SK-N-SH (cell line): ENCODE measurements at regions not wholly inside any gene's neighbourhood (a gene's known extent, or its start where the extent isn't known, plus 50 kb on each side); places are given as distances from the start of the nearest gene placed in this dataset.

Experiments used
- CTCF ChIA-PET: fragments of 300-600, 350-600 bp; formaldehyde crosslinking; extraction: SDS; loops from one replicate; lab custom pipeline; 2021; lab: Yijun Ruan, JAX
- POLR2A ChIA-PET: fragments of 350-600 bp; sonication (Branson Sonifier 250); formaldehyde crosslinking; extraction: SDS; loops from one replicate; lab custom pipeline; 2020; ENCODE audit warnings: antibody characterized with exemption, inconsistent platforms; lab: Yijun Ruan, JAX
- DNase-seq: peaks from one replicate; pipeline ENCODE4 v3.0.0; 2012
- H2AFZ ChIP-seq: fragments of 200-600 bp; sonication (generic); 2 replicates; pipeline ENCODE4 v1.8.1; 2016; ENCODE audit warnings: antibody characterized with exemption, mild to moderate bottlenecking, low read depth
- H3F3A ChIP-seq: fragments of 200-600 bp; sonication (generic); replicated peaks from 2 replicates; pipeline ENCODE3; 2016; ENCODE audit warnings: antibody characterized with exemption, mild to moderate bottlenecking; ENCODE audit not compliant: insufficient read depth
- H3K27ac ChIP-seq, 2 experiments: fragments of 200-500 bp in 1 of 2; fragments of 200-600 bp in 1 of 2; sonication (Bioruptor generic) in 1 of 2; sonication (generic), shearing (Covaris generic) in 1 of 2; 2 replicates each; pipeline versions ENCODE4 v1.5.1 to v1.6.1; 2014 to 2016; ENCODE audit warnings: low read depth in 2 of 2, inconsistent platforms in 1 of 2, low read length in 1 of 2, mild to moderate bottlenecking in 1 of 2, mixed read lengths in 1 of 2
- H3K27me3 ChIP-seq: fragments of 200-600 bp; sonication (generic), shearing (Covaris generic); 2 replicates; pipeline ENCODE4 v1.6.1; 2016; ENCODE audit warnings: mixed run types; ENCODE audit not compliant: insufficient read depth
- H3K36me3 ChIP-seq, 2 experiments: fragments of 200-500 bp in 1 of 2; fragments of 200-600 bp in 1 of 2; sonication (Bioruptor generic) in 1 of 2; sonication (generic) in 1 of 2; replicated peaks in 1 of 2; 2 replicates each; pipeline versions ENCODE3 to v1.5.1; 2014 to 2016; ENCODE audit warnings: low read length in 1 of 2, mild to moderate bottlenecking in 1 of 2; ENCODE audit not compliant: insufficient read depth in 2 of 2, control insufficient read depth in 1 of 2
- H3K4me1 ChIP-seq, 2 experiments: fragments of 200-500 bp in 1 of 2; fragments of 200-600 bp in 1 of 2; sonication (Bioruptor generic) in 1 of 2; sonication (generic), shearing (Covaris generic) in 1 of 2; 2 replicates each; pipeline versions ENCODE4 v1.5.1 to v1.6.1; 2014 to 2016; ENCODE audit warnings: low read depth in 1 of 2, low read length in 1 of 2, mixed run types in 1 of 2; ENCODE audit not compliant: insufficient read depth in 2 of 2, control insufficient read depth in 1 of 2
- H3K4me2 ChIP-seq: fragments of 200-600 bp; sonication (generic), shearing (Covaris generic); 2 replicates; pipeline ENCODE4 v1.6.1; 2017; ENCODE audit warnings: mixed run types
- H3K4me3 ChIP-seq, 2 experiments: fragments of 200-500 bp in 1 of 2; fragments of 200-600 bp in 1 of 2; sonication (Bioruptor generic) in 1 of 2; sonication (generic), shearing (Covaris generic) in 1 of 2; 2 replicates each; pipeline versions ENCODE4 v1.5.1 to v1.8.1; 2014 to 2016; ENCODE audit warnings: low read depth in 2 of 2, inconsistent platforms in 1 of 2, low read length in 1 of 2, mild to moderate bottlenecking in 1 of 2, mixed read lengths in 1 of 2, moderate library complexity in 1 of 2
- H3K79me2 ChIP-seq: fragments of 200-600 bp; sonication (generic); 2 replicates; pipeline ENCODE4 v1.8.1; 2017; ENCODE audit warnings: mild to moderate bottlenecking; ENCODE audit not compliant: insufficient read depth
- H3K9ac ChIP-seq: fragments of 200-600 bp; sonication (generic); 2 replicates; pipeline ENCODE4 v1.6.1; 2017; ENCODE audit warnings: mixed run types
- H3K9me2 ChIP-seq: fragments of 200-600 bp; sonication (generic); 2 replicates; pipeline ENCODE4 v1.6.1; 2017; ENCODE audit warnings: mixed run types
- H3K9me3 ChIP-seq: fragments of 200-600 bp; sonication (generic); 2 replicates; pipeline ENCODE4 v1.6.1; 2017; ENCODE audit warnings: mixed run types, mild to moderate bottlenecking, moderate library complexity
- H4K20me1 ChIP-seq: fragments of 200-600 bp; sonication (generic); 2 replicates; pipeline ENCODE4 v1.6.1; 2017; ENCODE audit warnings: mild to moderate bottlenecking, mixed run types; ENCODE audit not compliant: insufficient read depth
- ELF1 ChIP-seq: IDR thresholded peaks from 2 replicates; pipeline ENCODE4 v1.4.0; 2012
- EZH2phosphoT487 ChIP-seq: fragments of 200-600 bp; sonication (generic); IDR thresholded peaks from 2 replicates; pipeline ENCODE4 v1.6.1; 2017; ENCODE audit warnings: low read depth, mixed run types, mild to moderate bottlenecking, antibody characterized with exemption, moderate library complexity, borderline replicate concordance
- FOXJ3 ChIP-seq: sonication (generic); formaldehyde crosslinking; IDR thresholded peaks from 2 replicates; pipeline ENCODE4 v1.5.1; 2020; ENCODE audit warnings: mild to moderate bottlenecking, missing genetic modification reagents
- FOXM1 ChIP-seq: IDR thresholded peaks from 2 replicates; pipeline ENCODE4 v1.4.0; 2012; ENCODE audit warnings: low read depth, mild to moderate bottlenecking
- NRF1 ChIP-seq: IDR thresholded peaks from 2 replicates; pipeline ENCODE4 v1.6.1; 2012; ENCODE audit warnings: low read depth, mild to moderate bottlenecking, low read length
- PBX3 ChIP-seq: IDR thresholded peaks from 2 replicates; pipeline ENCODE4; 2012
- POLR2AphosphoS5 ChIP-seq: IDR thresholded peaks from 2 replicates; pipeline ENCODE4 v1.6.1; 2012; ENCODE audit warnings: low read depth, low read length
- RAD21 ChIP-seq: IDR thresholded peaks from 2 replicates; pipeline ENCODE4 v1.6.1; 2012; ENCODE audit warnings: mild to moderate bottlenecking, low read length
- RCOR1 ChIP-seq: fragments of 150-350 bp; IDR thresholded peaks from 2 replicates; pipeline ENCODE4 v1.6.1; 2017; ENCODE audit warnings: antibody characterized with exemption, low read length
- TAF1 ChIP-seq: IDR thresholded peaks from 2 replicates; pipeline ENCODE4 v1.6.1; 2012; ENCODE audit warnings: low read depth, mild to moderate bottlenecking, low read length, moderate library complexity, borderline replicate concordance
- TCF12 ChIP-seq: IDR thresholded peaks from 2 replicates; pipeline ENCODE4 v1.4.0; 2012
- USF2 ChIP-seq: fragments of 150-350 bp; IDR thresholded peaks from 2 replicates; pipeline ENCODE4 v1.6.1; 2017; ENCODE audit warnings: antibody characterized with exemption, low read length, low read depth, borderline replicate concordance
- YY1 ChIP-seq: IDR thresholded peaks from 2 replicates; pipeline ENCODE4 v1.4.0; 2012; ENCODE audit warnings: low read depth, mild to moderate bottlenecking
- WGBS: methylation state at CpG from one replicate; pipeline ENCODE4 v1.1.6; 2017; ENCODE audit warnings: low lambda C conversion rate; 5-methylcytosine and 5-hydroxymethylcytosine counted together

GRCh38 chr2:8393506-8393905 lies 288.4 kb upstream of the ID2 start:
- TF ChIP-seq TAF1: no peak
- TF ChIP-seq USF2: no peak
- no peak for TF ChIP-seq FOXM1
- TF ChIP-seq TCF12: no peak
- no peak for TF ChIP-seq FOXJ3 (CRISPR knock-in tag)
- TF ChIP-seq ELF1: no peak
- TF ChIP-seq NRF1: no peak
- TF ChIP-seq, all 33 proteins: peak for 0
- Histone ChIP-seq H3K4me3 (no peak overlapping the region), H3K9ac (no peak overlapping the region), H4K20me1 (no peaks in the 10 kb centered on the region), H3K9me3 (no peaks in the 10 kb centered on the region), H3K36me3 (no peaks in the 10 kb centered on the region), H3K4me2 (no peak overlapping the region), H3K9me2 (no peaks in the 10 kb centered on the region), H2AFZ (no peak overlapping the region), H3K27ac (no peak overlapping the region), H3K4me1 (no peaks in the 10 kb centered on the region; a peak in 2 of 4 replicates), H3F3A (peaks cover 6% of the 10 kb centered on the region), H3K27me3 (no peaks in the 10 kb centered on the region; the same call in 1 of the 2 replicates), H3K79me2 (no peaks in the 10 kb centered on the region)
- 62% methylated on average over 6 of the region's 6 CpGs for WGBS
- ChIA-PET CTCF (interaction anchor here (1.3 kb wide), 1 partner anchor 9 kb away, joined by 7 read pairs; no protein-coding TSS in a partner anchor), POLR2A (no interaction called here)
- no peak for DNase-seq

- Histone ChIP-seq H3K9me3 (no peaks in the 10 kb centered on the region), H3K79me2 (no peaks in the 10 kb centered on the region), H3K9ac (no peak overlapping the region), H3K4me1 (no peaks in the 10 kb centered on the region; a peak in 2 of 4 replicates), H2AFZ (no peak overlapping the region), H3K4me2 (no peak overlapping the region), H3K9me2 (no peaks in the 10 kb centered on the region), H3K27me3 (no peaks in the 10 kb centered on the region; the same call in 1 of the 2 replicates), H3F3A (peaks cover 6% of the 10 kb centered on the region), H4K20me1 (no peaks in the 10 kb centered on the region), H3K36me3 (no peaks in the 10 kb centered on the region), H3K27ac (no peak overlapping the region), H3K4me3 (no peak overlapping the region)
- ChIA-PET POLR2A (no interaction called here), CTCF (interaction anchor here (1.1 to 1.3 kb wide), 2 partner anchors 8 to 12 kb away, joined by 4 to 7 read pairs; no protein-coding TSS in a partner anchor)
- TF ChIP-seq TAF1 (no peak), PBX3 (no peak), POLR2AphosphoS5 (no peak), RAD21 (no peak), YY1 (no peak), EZH2phosphoT487 (no peak), RCOR1 (no peak)
- WGBS: 74% methylated on average over 5 of the region's 5 CpGs
- no peak for DNase-seq
Observed at GRCh38 chr2:8394131-8394530, 287.7 kb upstream of the ID2 start.
